CD4-positive, CD25-positive, alpha-beta regulatory T cell (primary cell): ENCODE measurements at regions not wholly inside any gene's neighbourhood (a gene's known extent, or its start where the extent isn't known, plus 50 kb on each side); places are given as distances from the start of the nearest gene placed in this dataset.
"Not testable (repeated sequence)": the region's sequence is repeated elsewhere in the genome, so short reads cannot be mapped to it uniquely, and the experiment has no call there.

Experiments used
- ATAC-seq, 2 donors: fragments of 150-1000 bp; cut with Tn5 transposase; one replicate each; pipeline ENCODE4 v1.10.0; 2021; ENCODE audit warnings: low read depth in 2 of 2, moderate number of reproducible peaks in 2 of 2, moderate library complexity in 1 of 2
- DNase-seq, 3 donors: peaks; one replicate each; pipeline versions ENCODE4 v3.0.0 to v3.0.0-alpha.2; 2012 to 2022; ENCODE audit warnings: mixed read lengths in 1 of 3
- H3K27ac ChIP-seq: one replicate; pipeline ENCODE4 v1.7.0; 2013; ENCODE audit warnings: mild to moderate bottlenecking, low read length; ENCODE audit not compliant: insufficient read depth, poor library complexity, severe bottlenecking
- H3K27me3 ChIP-seq: one replicate; pipeline ENCODE4 v1.7.0; 2013; ENCODE audit warnings: low read length; ENCODE audit not compliant: control insufficient read depth, insufficient read depth
- H3K36me3 ChIP-seq: one replicate; pipeline ENCODE4 v1.7.0; 2013; ENCODE audit warnings: mild to moderate bottlenecking, low read length, moderate library complexity; ENCODE audit not compliant: control insufficient read depth, insufficient read depth
- H3K4me1 ChIP-seq: 2 replicates; pipeline ENCODE4 v1.7.0; 2013; ENCODE audit warnings: mild to moderate bottlenecking, low read length; ENCODE audit not compliant: insufficient read depth, control insufficient read depth, poor library complexity, severe bottlenecking
- H3K4me3 ChIP-seq: one replicate; pipeline ENCODE4 v1.7.0; 2013; ENCODE audit warnings: low read depth, mild to moderate bottlenecking, low read length, moderate library complexity
- H3K9me3 ChIP-seq, 2 experiments: 1 replicate in 1 of 2; 2 replicates in 1 of 2; pipeline ENCODE4 v1.7.0; 2013; ENCODE audit warnings: low read length in 2 of 2, mild to moderate bottlenecking in 1 of 2, moderate library complexity in 1 of 2; ENCODE audit not compliant: control insufficient read depth in 2 of 2
- H3K27ac Mint-ChIP-seq, 3 donors: one replicate each; pipeline ENCODE4 v1.8.0; 2020 to 2022; ENCODE audit warnings: mild to moderate bottlenecking in 3 of 3, mixed read lengths in 3 of 3, moderate library complexity in 2 of 3
- H3K27me3 Mint-ChIP-seq: one replicate; pipeline ENCODE4 v1.8.0; 2022; ENCODE audit warnings: mild to moderate bottlenecking, mixed read lengths
- H3K36me3 Mint-ChIP-seq: one replicate; pipeline ENCODE4 v1.8.0; 2020; ENCODE audit warnings: mixed read lengths
- H3K4me1 Mint-ChIP-seq, 4 donors: one replicate each; pipeline ENCODE4 v1.8.0; 2020 to 2022; ENCODE audit warnings: mixed read lengths in 4 of 4, mild to moderate bottlenecking in 1 of 4
- H3K4me3 Mint-ChIP-seq, 4 donors: one replicate each; pipeline ENCODE4 v1.8.0; 2020 to 2022; ENCODE audit warnings: mild to moderate bottlenecking in 4 of 4, mixed read lengths in 4 of 4, moderate library complexity in 3 of 4
- H3K9me3 Mint-ChIP-seq, 7 donors: one replicate each; pipeline ENCODE4 v1.8.0; 2020 to 2022; ENCODE audit warnings: mixed read lengths in 7 of 7, mild to moderate bottlenecking in 3 of 7, moderate library complexity in 2 of 7

GRCh38 chr20:30513050-30513628, 744.3 kb upstream of the DEFB115 start:
- Histone ChIP-seq H3K36me3 (no peaks in the 10 kb centered on the region), H3K4me1 (no peaks in the 10 kb centered on the region), H3K4me3 (no peak overlapping the region), H3K9me3 (peaks cover 2 to 20% of the 10 kb centered on the region in 2 experiments), H3K27me3 (no peaks in the 10 kb centered on the region), H3K27ac (no peak overlapping the region)
- H3K9me3 Mint-ChIP-seq, result peaks cover 4 to 44% (median 10%) of the 10 kb centered on the region in 7 donors
- DNase-seq, result no peak
- no peak for ATAC-seq
- no peak overlapping the region for H3K27ac Mint-ChIP-seq
- H3K4me3 Mint-ChIP-seq, result no peak overlapping the region
- H3K36me3 Mint-ChIP-seq, result no peaks in the 10 kb centered on the region
- no peaks in the 10 kb centered on the region for H3K27me3 Mint-ChIP-seq
- no peaks in the 10 kb centered on the region for H3K4me1 Mint-ChIP-seq

- H3K9me3 Mint-ChIP-seq, result peaks cover 1 to 26% (median 5%) of the 10 kb centered on the region in 7 donors
- H3K4me1 Mint-ChIP-seq, DNase-seq, H3K27me3 Mint-ChIP-seq, H3K36me3 Mint-ChIP-seq, H3K27ac Mint-ChIP-seq, H3K27me3 ChIP-seq, H3K36me3 ChIP-seq, H3K27ac ChIP-seq, H3K4me3 ChIP-seq, H3K4me3 Mint-ChIP-seq, H3K4me1 ChIP-seq, ATAC-seq: not testable (repeated sequence)
- H3K9me3 ChIP-seq, result peaks cover 2 to 20% of the 10 kb centered on the region in 2 experiments
These were observed 741.5 kb upstream of the DEFB115 start for GRCh38 chr20:30515915-30516314.

DNA sequence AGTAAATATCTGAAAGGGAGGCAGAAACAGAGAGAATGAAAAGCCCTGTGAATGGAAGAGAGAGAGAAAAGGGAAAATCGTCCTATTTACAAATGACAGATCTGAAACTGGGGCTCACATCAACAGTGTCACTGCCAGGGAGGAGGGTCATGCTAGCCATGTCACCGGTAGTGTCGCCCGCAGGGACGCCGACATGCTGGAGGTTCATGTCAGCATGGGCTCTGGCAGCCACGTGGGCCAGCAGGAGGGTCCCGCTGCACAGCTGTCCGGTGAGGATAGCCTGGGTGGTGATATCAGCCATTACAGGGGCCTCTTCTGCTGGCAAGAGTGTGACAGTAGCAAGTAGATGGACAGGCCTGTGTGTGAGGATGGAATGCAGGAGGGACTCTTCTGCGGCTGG, 738.6 kb upstream of the DEFB115 start:
- H3K27me3 ChIP-seq, H3K36me3 Mint-ChIP-seq, H3K4me3 Mint-ChIP-seq, H3K27me3 Mint-ChIP-seq, H3K4me1 ChIP-seq, H3K36me3 ChIP-seq, H3K9me3 ChIP-seq, H3K27ac ChIP-seq, H3K27ac Mint-ChIP-seq, DNase-seq, ATAC-seq, H3K4me3 ChIP-seq, H3K4me1 Mint-ChIP-seq: not testable (repeated sequence)
- peaks cover under 1 to 22% (median 4%) of the 10 kb centered on the region in 7 donors for H3K9me3 Mint-ChIP-seq

DNA sequence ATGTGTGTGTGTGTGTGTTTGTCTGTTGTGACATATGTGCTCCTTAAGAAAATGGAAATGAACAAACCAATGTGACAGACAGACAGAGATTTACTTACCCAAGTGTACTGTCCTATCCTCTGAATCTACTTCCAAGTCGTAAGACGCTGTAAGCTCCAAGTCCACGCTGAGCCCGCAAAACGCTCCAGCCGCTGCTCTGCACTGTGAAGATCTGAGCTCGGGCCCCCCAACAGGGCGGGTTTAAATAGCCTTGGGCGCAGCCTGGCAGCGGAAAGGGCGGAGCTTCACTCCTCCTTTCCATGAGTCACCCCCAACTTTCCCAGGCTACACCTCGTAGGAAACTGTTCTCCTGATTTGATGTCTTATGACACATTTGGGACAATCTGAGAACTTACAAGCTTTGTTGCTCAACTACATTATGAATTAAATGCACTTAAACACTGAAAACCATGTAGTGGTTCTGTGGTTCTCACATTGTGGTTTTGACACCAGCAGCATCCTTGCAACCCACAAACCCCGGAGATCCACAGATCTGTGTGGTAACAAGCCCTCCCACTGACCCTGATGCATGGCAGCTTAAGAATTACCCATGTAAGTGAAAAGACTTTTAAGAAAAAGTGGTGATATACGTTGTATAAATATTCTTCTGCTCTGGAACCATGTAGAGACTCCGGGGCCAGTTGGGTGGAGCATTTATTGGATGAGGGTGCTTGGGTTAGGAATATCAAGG, 735.6 kb upstream of the DEFB115 start:
- ATAC-seq, H3K27ac Mint-ChIP-seq, H3K27me3 Mint-ChIP-seq, H3K9me3 ChIP-seq, H3K27me3 ChIP-seq, H3K4me1 Mint-ChIP-seq, H3K4me3 Mint-ChIP-seq, H3K36me3 Mint-ChIP-seq, H3K36me3 ChIP-seq, H3K4me3 ChIP-seq, H3K27ac ChIP-seq, DNase-seq, H3K4me1 ChIP-seq, H3K9me3 Mint-ChIP-seq: not testable (repeated sequence)

GRCh38 chr20:30524155-30524554, 733.3 kb upstream of the DEFB115 start:
- H3K4me1 Mint-ChIP-seq, H3K4me3 ChIP-seq, H3K4me3 Mint-ChIP-seq, H3K27ac ChIP-seq, DNase-seq, H3K27me3 ChIP-seq, H3K9me3 ChIP-seq, ATAC-seq, H3K36me3 ChIP-seq, H3K36me3 Mint-ChIP-seq, H3K27ac Mint-ChIP-seq, H3K4me1 ChIP-seq, H3K27me3 Mint-ChIP-seq: not testable (repeated sequence)
- H3K9me3 Mint-ChIP-seq, result peaks cover 2 to 14% (median 5%) of the 10 kb centered on the region in 7 donors

- H3K4me1 ChIP-seq, H3K4me1 Mint-ChIP-seq, DNase-seq, H3K27ac ChIP-seq, H3K27me3 ChIP-seq, H3K9me3 ChIP-seq, H3K4me3 Mint-ChIP-seq, H3K27ac Mint-ChIP-seq, ATAC-seq, H3K27me3 Mint-ChIP-seq, H3K4me3 ChIP-seq, H3K36me3 ChIP-seq, H3K36me3 Mint-ChIP-seq: not testable (repeated sequence)
- H3K9me3 Mint-ChIP-seq, result peaks cover 5 to 17% (median 7%) of the 10 kb centered on the region in 7 donors
These were observed 732.7 kb upstream of the DEFB115 start for GRCh38 chr20:30524761-30525160.

DNA sequence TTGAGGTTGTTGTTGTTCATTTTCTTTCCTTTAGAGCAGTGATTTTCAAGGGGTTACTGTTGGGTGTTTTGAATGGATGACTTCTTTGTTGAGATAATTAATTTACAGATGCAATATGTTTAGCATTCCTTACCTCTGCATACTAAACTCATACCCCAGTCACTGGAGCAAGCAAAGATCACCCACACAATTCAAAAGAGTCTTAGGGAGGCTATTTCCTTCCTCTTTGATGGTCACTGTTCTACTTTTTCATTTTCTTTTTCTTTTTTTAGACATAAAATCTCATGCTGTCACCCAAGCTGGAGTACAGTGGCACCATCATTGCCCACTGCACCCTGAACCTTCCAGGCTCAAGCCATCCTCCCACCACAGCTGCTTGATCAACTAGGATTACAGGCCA, 723.8 kb upstream of the DEFB115 start:
- H3K27ac ChIP-seq, H3K4me3 Mint-ChIP-seq, H3K4me3 ChIP-seq, H3K9me3 ChIP-seq, H3K27me3 ChIP-seq, H3K4me1 Mint-ChIP-seq, H3K27me3 Mint-ChIP-seq, H3K27ac Mint-ChIP-seq, H3K36me3 ChIP-seq, DNase-seq, H3K36me3 Mint-ChIP-seq, H3K4me1 ChIP-seq, ATAC-seq: not testable (repeated sequence)
- peaks cover 0 to 12% (median 7%) of the 10 kb centered on the region in 7 donors for H3K9me3 Mint-ChIP-seq

- H3K4me1 ChIP-seq, H3K27ac ChIP-seq, H3K9me3 Mint-ChIP-seq, H3K4me3 Mint-ChIP-seq, H3K27me3 ChIP-seq, DNase-seq, H3K27me3 Mint-ChIP-seq, H3K36me3 Mint-ChIP-seq, H3K36me3 ChIP-seq, ATAC-seq, H3K9me3 ChIP-seq, H3K4me3 ChIP-seq, H3K27ac Mint-ChIP-seq, H3K4me1 Mint-ChIP-seq: not testable (repeated sequence)
These were observed 720.0 kb upstream of the DEFB115 start for GRCh38 chr20:30537459-30537858.
